Left renal cortex interstitium (tissue), 4 donors: ENCODE measurements at regions not wholly inside any gene's neighbourhood (a gene's known extent, or its start where the extent isn't known, plus 50 kb on each side); places are given as distances from the start of the nearest gene placed in this dataset.
A peak's percentile ranks its signal among the peaks of the same experiment; 100 is the strongest.

Experiments
- DNase-seq, 4 donors: peaks; one replicate each; pipeline ENCODE4 v3.0.0-alpha.2; 2013; ENCODE audit warnings: low read depth in 4 of 4, low spot score in 2 of 4, missing footprints in 1 of 4

GRCh38 chr19:28983430-28983829, 229.5 kb downstream of the UQCRFS1 start:
- DNase-seq: no peak

GRCh38 chr19:28981994-28982393, 231.0 kb downstream of the UQCRFS1 start:
- no peak for DNase-seq

GRCh38 chr19:28981518-28981917, 231.4 kb downstream of the UQCRFS1 start:
- DNase-seq: no peak

- no peak for DNase-seq
Observed at GRCh38 chr19:28980236-28980868, 232.6 kb downstream of the UQCRFS1 start.

GRCh38 chr19:28977826-28978225, 235.1 kb downstream of the UQCRFS1 start:
- no peak for DNase-seq

GRCh38 chr19:28972058-28972852, 240.7 kb downstream of the UQCRFS1 start:
- no peak for DNase-seq

GRCh38 chr19:28971513-28971912, 241.4 kb downstream of the UQCRFS1 start:
- no peak for DNase-seq

- DNase-seq: peak; percentile 43 to 76 (median 59)
Observed at GRCh38 chr19:28971049-28971448, 241.9 kb downstream of the UQCRFS1 start.

GRCh38 chr19:28968721-28969120, 244.2 kb downstream of the UQCRFS1 start:
- DNase-seq: no peak

- DNase-seq: no peak
Observed at GRCh38 chr19:28966737-28967399, 246.1 kb downstream of the UQCRFS1 start.

- no peak for DNase-seq
Observed at GRCh38 chr19:28964500-28964899, 248.5 kb downstream of the UQCRFS1 start.

GRCh38 chr19:28963486-28964250, 249.3 kb downstream of the UQCRFS1 start:
- no peak for DNase-seq

- no peak for DNase-seq
Observed at GRCh38 chr19:28961772-28962500, 251.0 kb downstream of the UQCRFS1 start.

GRCh38 chr19:28960986-28961705, 251.8 kb downstream of the UQCRFS1 start:
- no peak for DNase-seq

- no peak for DNase-seq
Observed at GRCh38 chr19:28960586-28960985, 252.4 kb downstream of the UQCRFS1 start.

- DNase-seq: no peak
Observed at GRCh38 chr19:28956961-28957360, 256.0 kb downstream of the UQCRFS1 start.

- DNase-seq: no peak
Observed at GRCh38 chr19:28956421-28956820, 256.5 kb downstream of the UQCRFS1 start.

- DNase-seq: no peak
Observed at GRCh38 chr19:28949535-28949934, 263.4 kb downstream of the UQCRFS1 start.

GRCh38 chr19:28949027-28949426, 263.9 kb downstream of the UQCRFS1 start:
- no peak for DNase-seq

GRCh38 chr19:28948566-28948965, 264.4 kb downstream of the UQCRFS1 start:
- DNase-seq: no peak
